ENCODE measurements at regions not wholly inside any gene's neighbourhood (a gene's known extent, or its start where the extent isn't known, plus 50 kb on each side); places are given as distances from the start of the nearest gene placed in this dataset.
"Not testable (repeated sequence)": the region's sequence is repeated elsewhere in the genome, so short reads cannot be mapped to it uniquely, and the experiment has no call there.

DNA sequence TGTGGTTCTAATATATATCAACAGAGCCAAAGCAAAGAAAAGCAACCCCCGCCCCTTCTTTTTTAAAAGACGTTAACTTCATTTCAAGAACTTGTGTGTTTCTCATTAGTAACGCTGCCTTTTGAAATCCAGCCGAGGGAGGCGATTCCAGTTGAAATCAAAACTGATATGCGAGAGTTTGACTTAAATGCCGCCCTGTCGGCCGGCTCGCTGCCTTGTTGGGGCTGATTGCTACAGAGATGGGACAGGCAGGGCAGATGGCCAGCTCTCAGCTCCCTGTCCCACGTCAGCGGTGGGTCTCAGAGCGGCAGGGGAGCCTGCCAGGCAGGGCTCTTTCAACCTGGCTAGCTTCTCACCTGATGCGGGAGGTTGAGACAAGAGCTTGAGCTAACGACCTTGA is 51.9 kb upstream of the ALX4 start:
- WGBS, 2 experiments: 85% methylated on average over 15 of the region's 15 CpGs
- Histone ChIP-seq H3K27ac (ENCODE audit: insufficient read depth, low read depth, low read length, poor library complexity, severe bottlenecking) (no peak overlapping the region), H3K36me3 (ENCODE audit: control insufficient read depth, insufficient read depth, low read length) (no peaks in the 10 kb centered on the region), H3K4me3 (ENCODE audit: insufficient read depth, low read depth, low read length) (no peak overlapping the region), H3K4me1 (ENCODE audit: control insufficient read depth, insufficient read depth, low read length) (no peaks in the 10 kb centered on the region), H3K27me3 (ENCODE audit: control insufficient read depth, insufficient read depth, low read length, poor library complexity, severe bottlenecking) (no peaks in the 10 kb centered on the region), H3K9me3 (ENCODE audit: control insufficient read depth, low read length) (no peaks in the 10 kb centered on the region)

DNA sequence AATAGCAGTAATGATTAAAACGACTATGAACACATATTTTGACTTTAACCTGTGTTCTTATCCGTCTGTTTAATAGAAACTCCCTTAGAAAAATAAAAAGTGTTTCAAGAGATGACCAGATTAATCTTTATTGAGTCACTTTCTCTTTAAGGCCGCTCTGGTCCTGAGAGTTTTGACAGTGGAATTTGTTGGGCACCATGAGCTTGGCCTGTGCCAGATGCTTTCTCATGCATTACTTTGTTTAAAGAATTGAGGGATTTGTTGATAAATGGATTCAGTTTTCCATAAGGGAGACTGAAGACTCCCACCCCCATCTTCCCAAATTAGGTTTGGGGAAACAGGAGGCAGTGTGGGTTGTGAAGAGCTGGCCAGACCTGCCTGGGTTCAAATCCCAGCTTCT is 53.2 kb upstream of the ALX4 start:
- H3K36me3 ChIP-seq (ENCODE audit: control insufficient read depth, insufficient read depth, low read length): no peaks in the 10 kb centered on the region
- H3K27me3 ChIP-seq (ENCODE audit: control insufficient read depth, insufficient read depth, low read length, poor library complexity, severe bottlenecking): no peaks in the 10 kb centered on the region
- no peaks in the 10 kb centered on the region for H3K9me3 ChIP-seq (ENCODE audit: control insufficient read depth, low read length)
- H3K4me1 ChIP-seq (ENCODE audit: control insufficient read depth, insufficient read depth, low read length): no peaks in the 10 kb centered on the region
- H3K27ac ChIP-seq (ENCODE audit: insufficient read depth, low read depth, low read length, poor library complexity, severe bottlenecking): no peak overlapping the region
- WGBS, 2 experiments: 76 to 78% methylated on average over 3 of the region's 3 CpGs
- H3K4me3 ChIP-seq (ENCODE audit: insufficient read depth, low read depth, low read length): no peak overlapping the region

DNA sequence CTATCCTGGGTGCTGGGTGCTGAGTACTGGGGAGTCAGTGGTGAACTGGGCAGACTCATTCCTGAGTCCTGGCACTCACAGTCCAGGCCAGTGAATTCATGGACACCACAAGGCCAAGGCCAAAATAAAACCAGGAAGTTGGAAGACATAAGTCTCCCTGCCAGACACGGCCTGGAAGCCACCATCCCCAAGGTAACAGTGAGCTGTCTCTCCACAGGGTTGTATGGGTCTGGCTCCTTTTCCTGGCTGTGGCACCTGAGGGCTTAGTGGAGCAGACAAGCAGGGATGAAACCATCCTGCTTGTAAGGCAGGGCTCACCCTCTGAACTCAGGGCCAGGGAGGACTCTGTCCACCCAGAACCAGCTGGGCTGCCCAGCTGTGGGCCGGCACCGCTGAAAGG is 54.7 kb upstream of the ALX4 start:
- WGBS, 2 experiments: 90 to 96% methylated on average over 3 of the region's 3 CpGs
- no peaks in the 10 kb centered on the region for H3K27me3 ChIP-seq (ENCODE audit: control insufficient read depth, insufficient read depth, low read length, poor library complexity, severe bottlenecking)
- H3K9me3 ChIP-seq (ENCODE audit: control insufficient read depth, low read length): no peaks in the 10 kb centered on the region
- H3K27ac ChIP-seq (ENCODE audit: insufficient read depth, low read depth, low read length, poor library complexity, severe bottlenecking): no peak overlapping the region
- H3K36me3 ChIP-seq (ENCODE audit: control insufficient read depth, insufficient read depth, low read length): no peaks in the 10 kb centered on the region
- H3K4me1 ChIP-seq (ENCODE audit: control insufficient read depth, insufficient read depth, low read length): no peaks in the 10 kb centered on the region
- H3K4me3 ChIP-seq (ENCODE audit: insufficient read depth, low read depth, low read length): no peak overlapping the region

DNA sequence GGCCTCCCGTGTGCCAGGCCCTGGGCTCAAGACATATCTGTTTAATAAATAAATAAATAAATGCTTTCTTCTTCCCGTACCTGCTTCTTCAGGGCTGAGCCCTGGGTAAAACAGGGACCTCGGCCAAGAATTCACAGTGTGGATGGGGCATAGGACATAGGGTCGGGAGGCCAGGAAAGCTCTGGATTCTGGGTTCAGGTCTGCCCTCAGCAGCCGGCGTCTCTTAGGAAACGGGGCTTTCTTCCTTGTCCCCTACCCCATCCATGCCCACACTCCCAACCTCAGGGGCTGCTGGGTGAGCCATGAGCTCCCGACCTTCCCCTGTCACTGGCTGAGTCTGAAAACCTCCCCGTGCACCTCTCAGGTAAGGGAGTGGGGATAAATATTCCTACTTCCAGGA is 55.7 kb upstream of the ALX4 start:
- no peaks in the 10 kb centered on the region for H3K4me1 ChIP-seq (ENCODE audit: control insufficient read depth, insufficient read depth, low read length)
- H3K9me3 ChIP-seq (ENCODE audit: control insufficient read depth, low read length): no peaks in the 10 kb centered on the region
- no peaks in the 10 kb centered on the region for H3K36me3 ChIP-seq (ENCODE audit: control insufficient read depth, insufficient read depth, low read length)
- H3K4me3 ChIP-seq (ENCODE audit: insufficient read depth, low read depth, low read length): no peak overlapping the region
- no peak overlapping the region for H3K27ac ChIP-seq (ENCODE audit: insufficient read depth, low read depth, low read length, poor library complexity, severe bottlenecking)
- 84 to 88% methylated on average over 8 to 9 of the region's 9 CpGs for WGBS, 2 experiments
- no peaks in the 10 kb centered on the region for H3K27me3 ChIP-seq (ENCODE audit: control insufficient read depth, insufficient read depth, low read length, poor library complexity, severe bottlenecking)

DNA sequence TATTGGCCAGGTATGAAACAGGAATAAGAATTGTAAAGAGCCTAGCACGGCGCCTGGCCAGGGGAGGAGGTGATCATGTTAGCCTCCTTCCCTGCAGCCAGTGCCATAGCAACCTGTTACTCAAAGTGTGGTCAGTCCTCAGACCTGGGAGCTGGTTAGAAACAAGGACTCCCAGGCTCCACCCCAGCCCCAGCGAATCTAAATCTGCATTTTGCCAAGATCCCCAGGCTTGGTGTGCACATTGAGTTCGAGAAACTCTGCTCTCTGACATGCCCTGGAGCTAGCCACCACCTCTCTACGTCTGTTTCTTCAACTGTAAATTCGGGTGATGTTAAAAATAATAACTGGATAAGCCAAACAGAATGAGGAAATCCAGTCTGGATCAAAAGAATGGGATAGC is 56.1 kb upstream of the ALX4 start:
- no peaks in the 10 kb centered on the region for H3K9me3 ChIP-seq (ENCODE audit: control insufficient read depth, low read length)
- 86 to 87% methylated on average over 6 of the region's 6 CpGs for WGBS, 2 experiments
- H3K4me1 ChIP-seq (ENCODE audit: control insufficient read depth, insufficient read depth, low read length): no peaks in the 10 kb centered on the region
- no peak overlapping the region for H3K4me3 ChIP-seq (ENCODE audit: insufficient read depth, low read depth, low read length)
- no peak overlapping the region for H3K27ac ChIP-seq (ENCODE audit: insufficient read depth, low read depth, low read length, poor library complexity, severe bottlenecking)
- no peaks in the 10 kb centered on the region for H3K36me3 ChIP-seq (ENCODE audit: control insufficient read depth, insufficient read depth, low read length)
- no peaks in the 10 kb centered on the region for H3K27me3 ChIP-seq (ENCODE audit: control insufficient read depth, insufficient read depth, low read length, poor library complexity, severe bottlenecking)

DNA sequence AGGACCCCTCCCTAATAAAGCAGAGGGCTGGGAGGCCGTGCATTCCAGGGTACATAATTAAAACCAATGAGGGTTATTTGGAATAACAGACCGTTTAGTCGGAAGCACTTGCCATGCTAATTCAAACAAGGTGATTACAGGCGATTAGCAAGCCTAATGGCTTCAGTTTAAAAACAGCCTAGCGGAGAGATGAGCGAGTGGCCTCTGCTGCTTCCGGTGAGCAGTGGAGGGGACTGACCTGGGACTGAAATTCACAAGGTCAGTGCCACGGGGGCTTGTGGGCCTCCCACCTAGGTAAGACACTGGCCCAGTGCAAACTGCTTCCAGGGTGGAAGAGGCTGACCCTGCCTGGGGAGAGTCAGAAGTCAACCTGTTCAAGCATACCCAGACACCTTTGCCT is 56.8 kb upstream of the ALX4 start:
- Histone ChIP-seq H3K36me3 (ENCODE audit: control insufficient read depth, insufficient read depth, low read length) (no peaks in the 10 kb centered on the region), H3K27ac (ENCODE audit: insufficient read depth, low read depth, low read length, poor library complexity, severe bottlenecking) (no peak overlapping the region), H3K4me1 (ENCODE audit: control insufficient read depth, insufficient read depth, low read length) (no peaks in the 10 kb centered on the region), H3K9me3 (ENCODE audit: control insufficient read depth, low read length) (no peaks in the 10 kb centered on the region), H3K4me3 (ENCODE audit: insufficient read depth, low read depth, low read length) (no peak overlapping the region), H3K27me3 (ENCODE audit: control insufficient read depth, insufficient read depth, low read length, poor library complexity, severe bottlenecking) (no peaks in the 10 kb centered on the region)
- 71 to 76% methylated on average over 8 of the region's 8 CpGs for WGBS, 2 experiments

DNA sequence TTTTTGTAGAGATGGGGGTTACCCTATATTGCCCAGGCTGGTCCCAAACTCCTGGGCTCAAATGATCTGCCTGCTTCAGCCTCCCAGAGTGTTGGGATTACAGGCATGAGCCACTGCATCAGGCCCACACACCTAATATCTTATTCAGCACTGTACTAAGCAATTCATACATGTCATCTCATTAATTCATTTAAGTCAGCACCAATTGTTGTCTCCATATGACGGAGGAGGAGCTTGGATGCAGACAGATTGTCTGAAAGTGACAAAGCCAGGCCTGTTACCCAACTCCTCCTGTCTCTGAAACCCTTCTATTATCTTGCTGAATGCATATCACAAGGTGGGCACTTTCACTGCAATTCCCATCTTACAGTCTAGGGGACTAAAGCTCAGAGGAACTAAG is 57.5 kb upstream of the ALX4 start:
- 87 to 94% methylated on average over 1 of the region's 1 CpG for WGBS, 2 experiments
- no peak overlapping the region for H3K4me3 ChIP-seq (ENCODE audit: insufficient read depth, low read depth, low read length)
- no peaks in the 10 kb centered on the region for H3K36me3 ChIP-seq (ENCODE audit: control insufficient read depth, insufficient read depth, low read length)
- no peaks in the 10 kb centered on the region for H3K9me3 ChIP-seq (ENCODE audit: control insufficient read depth, low read length)
- no peak overlapping the region for H3K27ac ChIP-seq (ENCODE audit: insufficient read depth, low read depth, low read length, poor library complexity, severe bottlenecking)
- no peaks in the 10 kb centered on the region for H3K4me1 ChIP-seq (ENCODE audit: control insufficient read depth, insufficient read depth, low read length)
- H3K27me3 ChIP-seq (ENCODE audit: control insufficient read depth, insufficient read depth, low read length, poor library complexity, severe bottlenecking): no peaks in the 10 kb centered on the region

DNA sequence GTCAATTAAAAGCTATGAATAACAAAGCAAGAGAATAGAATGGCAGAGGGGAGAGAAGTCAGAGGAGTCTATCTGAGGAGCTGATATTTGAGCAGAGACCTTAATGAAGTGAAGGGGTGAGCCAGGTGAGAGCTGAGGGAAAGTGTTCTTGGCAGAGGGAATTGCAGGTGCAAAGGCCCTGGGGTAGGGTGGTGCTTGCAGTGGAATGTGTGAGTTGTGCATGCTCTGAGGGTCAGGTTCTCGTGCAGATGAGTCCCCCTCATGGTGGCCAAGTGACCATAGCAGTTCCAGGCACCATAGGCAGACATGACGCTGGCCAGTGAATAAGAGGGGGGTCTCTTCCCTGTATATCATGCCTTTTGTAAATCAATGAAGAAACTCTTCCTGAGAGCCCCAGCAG is 58.9 kb upstream of the ALX4 start:
- no peaks in the 10 kb centered on the region for H3K4me1 ChIP-seq (ENCODE audit: control insufficient read depth, insufficient read depth, low read length)
- no peaks in the 10 kb centered on the region for H3K27me3 ChIP-seq (ENCODE audit: control insufficient read depth, insufficient read depth, low read length, poor library complexity, severe bottlenecking)
- H3K36me3 ChIP-seq (ENCODE audit: control insufficient read depth, insufficient read depth, low read length): no peaks in the 10 kb centered on the region
- no peaks in the 10 kb centered on the region for H3K9me3 ChIP-seq (ENCODE audit: control insufficient read depth, low read length)
- no peak overlapping the region for H3K4me3 ChIP-seq (ENCODE audit: insufficient read depth, low read depth, low read length)
- WGBS, 2 experiments: 92 to 94% methylated on average over 2 of the region's 2 CpGs
- H3K27ac ChIP-seq (ENCODE audit: insufficient read depth, low read depth, low read length, poor library complexity, severe bottlenecking): no peak overlapping the region

DNA sequence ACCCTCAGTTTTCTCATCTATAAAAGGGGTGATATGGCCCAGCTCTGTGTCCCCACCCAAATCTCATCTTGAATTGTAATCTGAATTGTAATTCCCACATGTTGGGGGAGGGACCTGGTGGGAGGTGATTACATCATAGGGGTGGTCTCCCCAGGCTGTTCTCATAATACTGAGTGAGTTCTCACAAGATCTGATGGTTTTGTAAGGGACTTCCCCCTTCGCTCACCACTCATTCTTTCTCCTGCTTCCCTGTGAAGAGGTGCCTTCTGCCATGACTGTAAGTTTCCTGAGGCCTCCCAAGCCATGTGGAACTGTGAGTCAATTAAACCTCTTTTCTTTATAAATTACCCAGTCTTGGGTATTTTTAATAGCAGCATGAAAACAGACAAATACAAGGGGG is 61.1 kb upstream of the ALX4 start:
- H3K4me1 ChIP-seq (ENCODE audit: control insufficient read depth, insufficient read depth, low read length); H3K27ac ChIP-seq (ENCODE audit: insufficient read depth, low read depth, low read length, poor library complexity, severe bottlenecking); H3K27me3 ChIP-seq (ENCODE audit: control insufficient read depth, insufficient read depth, low read length, poor library complexity, severe bottlenecking); H3K9me3 ChIP-seq (ENCODE audit: control insufficient read depth, low read length); H3K36me3 ChIP-seq (ENCODE audit: control insufficient read depth, insufficient read depth, low read length); H3K4me3 ChIP-seq (ENCODE audit: insufficient read depth, low read depth, low read length): not testable (repeated sequence)
- WGBS, 2 experiments: 88 to 97% methylated on average over 1 of the region's 1 CpG

DNA sequence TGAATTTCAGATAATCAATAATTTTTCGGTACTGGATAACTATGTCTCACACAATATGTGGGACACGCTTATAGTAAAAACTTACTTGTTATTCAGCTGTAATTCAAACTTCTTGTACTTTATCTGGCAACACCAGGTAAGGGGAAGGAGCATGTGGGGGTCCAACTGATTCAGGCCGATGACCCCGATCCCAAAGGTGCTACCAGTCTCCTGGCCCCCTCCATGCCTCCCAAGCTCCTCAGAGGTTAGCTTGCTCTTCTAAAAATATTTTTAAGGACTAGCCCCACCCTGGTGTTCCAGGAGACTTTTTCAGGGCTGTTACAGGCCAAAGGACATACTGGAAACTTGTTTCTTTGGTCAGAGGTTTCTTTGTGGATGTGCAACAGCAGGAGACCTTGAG is 61.8 kb upstream of the ALX4 start:
- no peaks in the 10 kb centered on the region for H3K4me1 ChIP-seq (ENCODE audit: control insufficient read depth, insufficient read depth, low read length)
- 93% methylated on average over 4 of the region's 4 CpGs for WGBS, 2 experiments
- no peak overlapping the region for H3K4me3 ChIP-seq (ENCODE audit: insufficient read depth, low read depth, low read length)
- no peaks in the 10 kb centered on the region for H3K9me3 ChIP-seq (ENCODE audit: control insufficient read depth, low read length)
- no peaks in the 10 kb centered on the region for H3K36me3 ChIP-seq (ENCODE audit: control insufficient read depth, insufficient read depth, low read length)
- no peak overlapping the region for H3K27ac ChIP-seq (ENCODE audit: insufficient read depth, low read depth, low read length, poor library complexity, severe bottlenecking)
- H3K27me3 ChIP-seq (ENCODE audit: control insufficient read depth, insufficient read depth, low read length, poor library complexity, severe bottlenecking): no peaks in the 10 kb centered on the region

DNA sequence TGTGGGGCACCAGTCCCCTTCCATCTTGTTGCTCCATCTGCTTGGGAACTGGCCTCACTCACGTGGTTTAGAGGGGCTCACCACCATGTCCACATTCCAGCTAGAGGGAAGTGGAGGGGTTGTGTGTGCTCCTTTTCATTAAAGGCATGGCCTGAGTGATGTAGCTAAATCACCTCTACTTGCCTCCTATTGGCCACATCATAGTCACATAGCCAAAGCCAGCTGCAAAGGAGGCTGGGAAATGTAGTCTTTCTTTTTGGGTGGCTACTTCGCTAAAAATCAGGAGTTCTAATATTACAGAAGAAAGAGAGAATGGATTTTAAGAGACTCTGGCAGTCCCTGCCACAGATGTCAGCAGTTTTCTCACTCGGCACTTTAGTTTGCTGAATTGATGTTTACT is 63.0 kb upstream of the ALX4 start:
- no peaks in the 10 kb centered on the region for H3K27me3 ChIP-seq (ENCODE audit: control insufficient read depth, insufficient read depth, low read length, poor library complexity, severe bottlenecking)
- WGBS, 2 experiments: 66 to 78% methylated on average over 3 of the region's 3 CpGs
- no peaks in the 10 kb centered on the region for H3K9me3 ChIP-seq (ENCODE audit: control insufficient read depth, low read length)
- no peak overlapping the region for H3K4me3 ChIP-seq (ENCODE audit: insufficient read depth, low read depth, low read length)
- no peaks in the 10 kb centered on the region for H3K4me1 ChIP-seq (ENCODE audit: control insufficient read depth, insufficient read depth, low read length)
- no peaks in the 10 kb centered on the region for H3K36me3 ChIP-seq (ENCODE audit: control insufficient read depth, insufficient read depth, low read length)
- H3K27ac ChIP-seq (ENCODE audit: insufficient read depth, low read depth, low read length, poor library complexity, severe bottlenecking): no peak overlapping the region
